ENCODE measurements at regions not wholly inside any gene's neighbourhood (a gene's known extent, or its start where the extent isn't known, plus 50 kb on each side); places are given as distances from the start of the nearest gene placed in this dataset.

DNA sequence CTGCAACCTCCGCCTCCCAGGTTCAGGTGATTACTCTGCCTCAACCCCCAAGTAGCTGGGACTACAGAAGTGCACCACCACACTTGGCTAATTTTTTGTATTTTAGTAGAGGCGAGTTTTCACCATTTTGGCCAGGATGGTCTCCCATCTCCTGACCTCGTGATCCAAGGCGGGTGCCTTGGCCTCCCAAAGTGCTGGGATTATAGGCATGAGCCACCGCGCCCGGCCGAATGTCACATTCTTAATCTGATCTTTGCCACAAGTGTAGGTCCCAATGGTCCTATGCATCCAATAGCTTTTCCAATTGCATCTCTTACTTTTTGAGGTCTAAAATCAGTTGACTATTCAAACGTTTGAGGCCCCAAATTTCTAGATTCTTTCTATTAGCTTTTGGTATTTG is 676.0 kb downstream of the SLC16A7 start:
- ChIA-PET CTCF (ENCODE audit: unreplicated experiment) (no interaction called here), POLR2A (no interaction called here)
- H3K4me3 ChIP-seq (ENCODE audit: low read depth, low read length, poor library complexity, severe bottlenecking): no peak overlapping the region
- H4K20me1 ChIP-seq (ENCODE audit: insufficient read depth, low read length): no peaks in the 10 kb centered on the region
- H3K27ac ChIP-seq (ENCODE audit: low read depth, low read length, poor library complexity, severe bottlenecking): no peak overlapping the region
- no peaks in the 10 kb centered on the region for H3K79me2 ChIP-seq (ENCODE audit: insufficient read depth, low read depth, low read length)
- H2AFZ ChIP-seq (ENCODE audit: low read length): no peak overlapping the region
- no peaks in the 10 kb centered on the region for H3K4me1 ChIP-seq (ENCODE audit: insufficient read depth, low read length, poor library complexity, severe bottlenecking)
- TF ChIP-seq, protein P1, sequence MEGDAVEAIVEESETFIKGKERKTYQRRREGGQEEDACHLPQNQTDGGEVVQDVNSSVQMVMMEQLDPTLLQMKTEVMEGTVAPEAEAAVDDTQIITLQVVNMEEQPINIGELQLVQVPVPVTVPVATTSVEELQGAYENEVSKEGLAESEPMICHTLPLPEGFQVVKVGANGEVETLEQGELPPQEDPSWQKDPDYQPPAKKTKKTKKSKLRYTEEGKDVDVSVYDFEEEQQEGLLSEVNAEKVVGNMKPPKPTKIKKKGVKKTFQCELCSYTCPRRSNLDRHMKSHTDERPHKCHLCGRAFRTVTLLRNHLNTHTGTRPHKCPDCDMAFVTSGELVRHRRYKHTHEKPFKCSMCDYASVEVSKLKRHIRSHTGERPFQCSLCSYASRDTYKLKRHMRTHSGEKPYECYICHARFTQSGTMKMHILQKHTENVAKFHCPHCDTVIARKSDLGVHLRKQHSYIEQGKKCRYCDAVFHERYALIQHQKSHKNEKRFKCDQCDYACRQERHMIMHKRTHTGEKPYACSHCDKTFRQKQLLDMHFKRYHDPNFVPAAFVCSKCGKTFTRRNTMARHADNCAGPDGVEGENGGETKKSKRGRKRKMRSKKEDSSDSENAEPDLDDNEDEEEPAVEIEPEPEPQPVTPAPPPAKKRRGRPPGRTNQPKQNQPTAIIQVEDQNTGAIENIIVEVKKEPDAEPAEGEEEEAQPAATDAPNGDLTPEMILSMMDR (conservative IDR thresholded peaks at IDR 0.05; ENCODE audit: low read length): no peak
- TF ChIP-seq EZH2phosphoT487 (IDR thresholded peaks at IDR 0.05; ENCODE audit: borderline replicate concordance, low read depth, low read length): no peak
- H3K9me2 ChIP-seq (ENCODE audit: insufficient read depth, low read length): no peaks in the 10 kb centered on the region
- DNase-seq (ENCODE audit: low spot score): no peak
- no peaks in the 10 kb centered on the region for H3K36me3 ChIP-seq (ENCODE audit: insufficient read depth, low read length)
- no peaks in the 10 kb centered on the region for H3K9me3 ChIP-seq (ENCODE audit: low read length)
- no peak overlapping the region for H3K4me2 ChIP-seq (ENCODE audit: low read length)
- BruUV-seq (replicated peaks): no TSS peak
- intact Hi-C loops (cut with micrococcal nuclease; ENCODE audit: unreplicated experiment): no loop called here

DNA sequence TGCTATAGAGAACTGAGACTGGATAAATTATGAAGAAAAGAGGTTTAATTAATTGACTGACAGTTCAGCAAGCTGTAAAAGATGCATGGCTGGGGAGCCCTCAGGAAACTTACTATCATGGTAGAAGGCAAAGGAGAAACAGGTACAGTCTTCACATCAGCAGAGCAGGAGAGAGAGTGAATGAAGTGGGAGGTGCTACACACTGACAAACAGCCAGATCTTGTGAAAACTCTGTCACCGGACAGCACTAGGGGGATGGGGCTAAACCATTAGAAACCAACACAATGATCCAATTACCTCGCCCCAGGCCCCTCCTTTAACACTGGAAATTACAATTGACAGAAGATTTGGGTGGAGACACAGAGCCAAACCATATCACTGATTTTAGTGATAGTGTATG is 682.4 kb downstream of the SLC16A7 start:
- no peak for TF ChIP-seq EZH2phosphoT487 (IDR thresholded peaks at IDR 0.05; ENCODE audit: borderline replicate concordance, low read depth, low read length)
- TF ChIP-seq, protein P1 (conservative IDR thresholded peaks at IDR 0.05; ENCODE audit: low read length): no peak
- intact Hi-C loops (cut with micrococcal nuclease; ENCODE audit: unreplicated experiment): no loop called here
- POLR2A ChIA-PET: no interaction called here
- Histone ChIP-seq H3K9me3 (ENCODE audit: low read length) (no peaks in the 10 kb centered on the region), H3K4me2 (ENCODE audit: low read length) (no peak overlapping the region), H3K4me3 (ENCODE audit: low read depth, low read length, poor library complexity, severe bottlenecking) (no peak overlapping the region), H4K20me1 (ENCODE audit: insufficient read depth, low read length) (no peaks in the 10 kb centered on the region), H3K27ac (ENCODE audit: low read depth, low read length, poor library complexity, severe bottlenecking) (no peak overlapping the region), H3K9me2 (ENCODE audit: insufficient read depth, low read length) (no peaks in the 10 kb centered on the region), H2AFZ (ENCODE audit: low read length) (no peak overlapping the region), H3K36me3 (ENCODE audit: insufficient read depth, low read length) (no peaks in the 10 kb centered on the region), H3K4me1 (ENCODE audit: insufficient read depth, low read length, poor library complexity, severe bottlenecking) (no peaks in the 10 kb centered on the region), H3K79me2 (ENCODE audit: insufficient read depth, low read depth, low read length) (no peaks in the 10 kb centered on the region)
- no peak for DNase-seq (ENCODE audit: low spot score)
- no TSS peak for BruUV-seq (replicated peaks)
- CTCF ChIA-PET (ENCODE audit: unreplicated experiment): no interaction called here

DNA sequence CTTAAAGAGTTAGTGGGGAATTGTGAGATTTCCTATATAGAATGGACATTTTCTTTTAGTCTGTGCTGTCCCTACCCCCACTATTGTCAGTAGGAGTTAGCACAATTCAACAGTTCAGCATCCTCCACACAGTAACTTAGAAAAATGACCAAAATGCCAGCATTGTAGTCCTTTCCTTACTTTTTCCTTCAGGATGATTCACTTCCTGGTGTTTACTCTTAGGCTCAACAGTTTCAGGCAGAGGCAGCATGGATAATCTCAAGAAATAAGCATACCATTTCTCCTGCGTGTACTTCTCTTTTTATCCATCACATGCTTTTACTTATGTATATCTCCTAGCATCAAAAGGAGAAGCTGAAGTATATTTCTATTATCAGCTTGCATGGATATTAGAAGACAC is 683.4 kb downstream of the SLC16A7 start:
- Histone ChIP-seq H3K9me2 (ENCODE audit: insufficient read depth, low read length) (no peaks in the 10 kb centered on the region), H3K4me2 (ENCODE audit: low read length) (no peak overlapping the region), H3K4me1 (ENCODE audit: insufficient read depth, low read length, poor library complexity, severe bottlenecking) (no peaks in the 10 kb centered on the region), H3K4me3 (ENCODE audit: low read depth, low read length, poor library complexity, severe bottlenecking) (no peak overlapping the region), H3K27ac (ENCODE audit: low read depth, low read length, poor library complexity, severe bottlenecking) (no peak overlapping the region), H3K36me3 (ENCODE audit: insufficient read depth, low read length) (no peaks in the 10 kb centered on the region), H4K20me1 (ENCODE audit: insufficient read depth, low read length) (no peaks in the 10 kb centered on the region), H3K79me2 (ENCODE audit: insufficient read depth, low read depth, low read length) (no peaks in the 10 kb centered on the region), H2AFZ (ENCODE audit: low read length) (no peak overlapping the region), H3K9me3 (ENCODE audit: low read length) (no peaks in the 10 kb centered on the region)
- BruUV-seq (replicated peaks): no TSS peak
- CTCF ChIA-PET (ENCODE audit: unreplicated experiment): no interaction called here
- intact Hi-C loops (cut with micrococcal nuclease; ENCODE audit: unreplicated experiment): no loop called here
- POLR2A ChIA-PET: interaction anchor here (0.6 kb wide), 1 partner anchor 1343 kb away, joined by 3 read pairs; no protein-coding TSS in a partner anchor
- TF ChIP-seq, protein P1 (conservative IDR thresholded peaks at IDR 0.05; ENCODE audit: low read length): no peak
- TF ChIP-seq EZH2phosphoT487 (IDR thresholded peaks at IDR 0.05; ENCODE audit: borderline replicate concordance, low read depth, low read length): no peak
- no peak for DNase-seq (ENCODE audit: low spot score)

Measured in OCI-LY7 (cell line).